Activated naive CD4-positive, alpha-beta T cell treated with Interleukin-2 at 50 U/mL for 16 hours (primary cell): ENCODE measurements at regions not wholly inside any gene's neighbourhood (a gene's known extent, or its start where the extent isn't known, plus 50 kb on each side); places are given as distances from the start of the nearest gene placed in this dataset.
"Not testable (repeated sequence)": the region's sequence is repeated elsewhere in the genome, so short reads cannot be mapped to it uniquely, and the experiment has no call there.

Experiments used
- DNase-seq: peaks from one replicate; pipeline ENCODE4 v3.0.0-alpha.2; 2020

DNA sequence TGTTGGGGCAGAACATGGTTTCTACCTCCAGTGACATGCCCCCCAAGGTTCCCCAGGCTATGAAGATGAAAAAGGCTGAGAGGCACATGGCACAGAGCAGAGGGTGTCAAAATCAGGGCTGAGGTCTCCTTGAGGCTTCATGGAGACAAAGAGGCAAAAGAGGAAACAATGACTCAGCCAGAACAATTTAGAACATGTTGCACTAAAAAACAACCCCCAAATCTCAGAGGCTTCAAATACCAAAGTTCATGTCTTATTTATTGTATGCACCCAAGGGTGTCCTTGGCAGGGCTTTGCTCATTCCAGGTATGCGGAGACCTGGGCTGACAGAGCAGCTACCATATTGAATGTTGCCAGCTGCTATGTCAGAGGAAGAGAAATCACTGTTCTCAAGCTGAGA lies 964.1 kb downstream of the GRID1 start:
- no peak for DNase-seq

DNA sequence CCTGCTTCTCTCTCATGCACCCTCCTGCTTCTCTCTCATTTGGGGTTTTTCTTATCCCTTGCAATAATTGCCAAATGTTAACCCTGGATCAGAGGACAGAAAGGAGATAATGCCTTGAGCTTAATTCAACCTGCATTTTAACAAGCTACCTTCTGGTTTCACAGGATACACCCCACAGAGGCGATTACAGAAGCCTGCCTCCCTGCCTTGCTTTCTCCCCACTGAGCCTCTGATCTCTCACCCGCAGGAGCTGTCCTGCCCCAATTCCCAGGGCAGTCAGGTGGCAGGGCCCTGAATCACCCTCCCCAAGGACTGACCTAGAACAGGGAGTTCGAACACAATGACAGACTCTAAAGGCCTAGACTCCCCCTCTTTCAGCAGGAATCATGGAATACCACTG lies 959.5 kb downstream of the GRID1 start:
- DNase-seq, result no peak

DNA sequence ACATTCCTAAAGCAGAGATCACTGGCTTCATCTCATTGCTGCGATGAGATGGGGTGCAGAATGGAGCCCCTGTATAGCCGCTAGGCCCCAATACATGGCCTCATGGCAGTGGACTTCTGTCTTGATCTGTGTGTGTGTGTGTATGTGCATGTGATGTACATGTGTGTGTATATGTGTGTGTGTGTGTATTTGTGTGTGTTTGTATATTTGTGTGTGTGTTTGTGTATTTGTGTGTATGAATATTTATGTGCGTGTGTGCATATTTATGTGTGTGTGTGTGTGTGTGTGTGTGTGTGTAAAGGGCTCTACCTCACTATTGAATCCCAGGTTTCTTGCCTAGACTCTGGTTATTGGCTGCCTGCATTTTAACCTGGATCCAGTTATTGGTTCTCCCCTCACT lies 958.2 kb downstream of the GRID1 start:
- no peak for DNase-seq

DNA sequence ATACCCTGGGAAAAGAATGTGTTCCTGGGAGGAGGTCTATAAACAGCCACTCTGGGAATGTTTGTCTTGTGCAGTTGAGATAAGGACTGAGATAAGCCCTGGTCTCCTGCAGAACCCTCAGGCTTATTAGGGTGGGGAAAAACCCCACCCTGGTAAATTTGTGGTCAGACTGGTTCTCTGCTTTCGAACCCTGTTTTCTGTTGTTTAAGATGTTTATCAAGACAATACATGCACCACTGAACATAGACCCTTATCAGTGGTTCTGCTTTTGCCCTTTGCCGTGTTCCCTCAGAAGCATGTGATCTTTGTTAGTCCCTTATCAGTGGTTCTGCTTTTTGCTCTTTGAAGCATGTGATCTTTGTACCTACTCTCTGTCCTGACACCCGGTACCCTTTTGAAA lies 956.0 kb downstream of the GRID1 start:
- not testable (repeated sequence) for DNase-seq

DNA sequence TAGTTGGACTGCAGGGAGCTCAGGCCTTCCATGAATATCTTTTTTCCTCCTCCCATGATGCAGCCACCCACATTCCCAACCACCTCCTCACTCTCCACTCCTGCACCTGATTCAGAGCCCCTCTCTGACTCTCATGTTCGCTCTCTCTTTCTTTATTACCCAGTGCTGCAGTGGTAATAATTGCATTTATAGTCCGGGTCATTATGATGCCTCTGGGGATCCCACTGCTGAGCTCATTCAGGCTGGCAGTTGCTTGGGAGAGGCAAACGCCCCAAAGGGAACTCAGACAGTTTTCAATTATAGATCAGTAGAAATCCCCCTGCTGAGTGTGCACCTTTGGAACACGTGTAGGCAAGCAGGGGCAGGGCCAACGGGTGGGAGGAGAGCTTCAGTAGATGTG lies 953.0 kb downstream of the GRID1 start:
- DNase-seq, result no peak

DNA sequence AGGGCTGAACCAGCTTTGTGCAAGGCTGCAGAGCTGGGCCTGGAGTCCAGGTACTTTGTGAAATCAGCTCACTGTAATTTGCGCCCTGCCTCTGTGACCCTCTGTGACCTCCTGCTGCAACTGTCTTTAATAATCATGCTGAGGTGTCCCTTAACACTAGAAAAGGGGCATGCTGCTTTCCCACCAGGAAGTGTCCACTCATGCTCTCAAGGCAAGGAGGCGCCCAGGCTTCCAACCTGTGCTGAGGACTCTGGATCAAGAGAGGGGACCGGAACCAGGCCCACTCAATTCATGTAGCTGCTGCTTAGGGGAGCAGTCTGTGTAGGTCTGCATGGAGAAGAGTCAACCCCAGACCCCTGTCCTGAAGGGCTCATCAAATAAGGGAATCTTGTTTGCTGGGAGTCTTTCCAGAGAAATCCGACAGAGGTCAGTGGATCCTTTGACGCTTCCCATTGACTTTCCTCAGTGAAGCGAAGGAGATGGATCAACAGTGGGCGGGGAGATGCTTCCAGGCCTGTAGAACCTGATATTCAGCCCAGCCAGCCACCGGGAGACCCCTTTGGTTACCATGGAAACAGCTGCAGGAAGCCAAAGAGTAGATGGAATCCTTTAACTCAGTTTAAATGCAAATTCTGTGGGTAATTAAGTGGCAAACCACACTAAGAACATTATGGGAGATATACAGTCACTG lies 945.9 kb downstream of the GRID1 start:
- DNase-seq, result no peak

DNA sequence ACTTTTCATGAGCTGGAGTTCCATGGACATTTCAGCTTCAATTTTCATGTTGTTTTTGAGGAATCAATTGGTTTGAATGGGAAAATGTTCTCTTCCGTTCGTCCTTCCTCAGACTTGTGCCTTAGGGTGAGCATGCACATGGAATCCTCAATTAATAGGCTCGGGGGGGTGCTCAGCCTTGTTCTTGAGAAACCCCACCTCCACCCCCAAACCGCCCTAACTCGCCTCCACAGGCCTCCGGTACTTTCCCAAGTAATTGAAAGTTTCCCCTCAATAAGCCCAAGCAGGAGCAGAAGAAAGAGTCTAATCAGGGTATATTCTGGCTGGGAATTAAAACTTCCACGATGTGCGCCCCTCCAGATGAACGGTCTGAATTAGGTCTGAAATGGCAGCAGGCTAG lies 945.2 kb downstream of the GRID1 start:
- DNase-seq, result no peak

DNA sequence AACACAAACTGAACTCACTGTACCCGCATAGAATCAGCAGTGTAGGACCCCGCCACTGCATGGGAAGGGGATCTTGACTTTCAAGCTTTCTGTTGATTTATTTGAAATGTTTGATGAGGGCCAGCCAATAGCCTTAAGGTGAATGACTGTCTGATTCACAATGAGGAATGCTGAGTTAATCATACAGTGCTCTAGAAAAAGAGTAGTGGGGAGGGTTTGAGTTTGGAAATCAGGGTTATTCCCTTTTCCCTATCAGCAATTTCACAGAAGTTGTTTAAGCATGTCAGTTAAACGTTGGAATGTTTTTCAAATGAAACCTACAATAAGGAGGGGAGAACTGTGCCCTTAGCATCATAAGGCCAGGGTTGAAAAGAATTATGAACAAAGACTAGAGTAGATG lies 937.5 kb downstream of the GRID1 start:
- no peak for DNase-seq

DNA sequence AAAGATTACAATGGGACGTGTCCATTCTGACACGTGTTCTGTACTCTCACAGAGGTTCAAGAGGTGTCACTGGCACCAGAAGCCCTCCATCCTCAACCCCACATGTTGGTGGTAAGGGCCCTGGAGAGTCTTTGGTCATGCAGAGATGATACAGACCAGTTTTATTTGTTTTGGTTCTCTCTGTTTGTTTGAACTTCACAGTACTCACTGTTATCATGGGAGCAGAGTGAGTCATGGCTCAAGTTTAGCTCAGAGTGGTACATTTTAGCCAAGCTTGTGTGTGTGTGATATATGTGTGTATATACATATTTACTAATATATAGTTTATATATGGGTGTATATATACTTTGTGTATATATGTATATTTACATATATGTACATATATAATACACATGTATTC lies 935.6 kb downstream of the GRID1 start:
- DNase-seq, result no peak

DNA sequence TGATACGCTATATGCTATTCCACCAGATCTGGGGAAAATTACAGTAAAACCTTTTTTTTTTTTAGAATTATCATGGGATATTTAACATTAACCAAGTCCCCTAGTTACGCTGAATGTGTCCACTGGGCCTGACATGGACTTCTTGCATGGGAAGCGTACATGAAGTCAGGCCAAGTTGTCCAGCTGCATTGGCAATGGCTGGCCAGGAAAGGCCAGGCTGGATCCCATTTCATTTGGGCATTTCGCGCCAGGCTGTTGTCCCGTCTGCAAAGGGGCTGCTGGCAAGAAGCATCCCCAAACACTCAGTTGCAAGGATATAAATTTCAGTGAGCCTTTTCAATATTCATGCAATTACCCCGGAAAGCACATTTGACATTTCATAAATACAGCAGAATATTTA lies 933.3 kb downstream of the GRID1 start:
- no peak for DNase-seq

DNA sequence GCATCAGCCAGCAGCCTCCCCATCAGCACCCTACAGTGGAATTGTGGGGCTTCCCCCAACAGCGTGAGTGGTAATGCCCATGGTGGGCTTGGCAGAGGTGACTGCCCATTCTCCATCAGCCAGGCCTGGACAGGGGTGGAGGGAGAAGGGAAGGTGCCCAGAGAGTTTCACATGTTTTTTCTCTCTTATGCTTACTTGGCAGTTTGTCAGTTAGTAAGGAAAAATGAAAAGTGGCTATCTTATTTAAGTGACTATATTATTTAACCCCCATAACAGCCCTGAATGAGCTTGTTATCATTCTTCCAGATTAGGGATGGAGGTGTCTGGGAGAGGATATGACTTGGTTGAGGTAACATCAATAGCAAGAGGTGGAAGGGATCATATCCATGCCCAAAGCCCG lies 921.7 kb downstream of the GRID1 start:
- no peak for DNase-seq

DNA sequence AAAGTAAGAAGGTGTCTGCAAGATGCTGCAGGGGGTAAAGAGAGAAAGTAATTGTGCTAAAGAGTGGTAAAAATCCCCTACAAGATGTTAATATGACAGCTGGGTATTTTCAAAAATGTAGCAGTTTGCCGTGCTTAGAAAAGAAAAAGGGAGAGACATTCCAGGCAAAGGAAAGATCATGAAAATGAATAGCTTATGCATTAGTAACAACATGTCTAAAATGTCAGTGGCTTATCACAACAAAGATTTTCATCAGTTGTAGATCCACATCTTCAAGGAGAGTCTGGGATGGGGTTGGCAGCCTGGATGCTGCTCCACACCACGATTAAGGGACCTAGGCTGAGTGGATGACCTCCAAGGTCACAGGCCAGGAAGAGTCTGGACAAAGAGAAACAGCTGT lies 920.9 kb downstream of the GRID1 start:
- DNase-seq, result no peak

DNA sequence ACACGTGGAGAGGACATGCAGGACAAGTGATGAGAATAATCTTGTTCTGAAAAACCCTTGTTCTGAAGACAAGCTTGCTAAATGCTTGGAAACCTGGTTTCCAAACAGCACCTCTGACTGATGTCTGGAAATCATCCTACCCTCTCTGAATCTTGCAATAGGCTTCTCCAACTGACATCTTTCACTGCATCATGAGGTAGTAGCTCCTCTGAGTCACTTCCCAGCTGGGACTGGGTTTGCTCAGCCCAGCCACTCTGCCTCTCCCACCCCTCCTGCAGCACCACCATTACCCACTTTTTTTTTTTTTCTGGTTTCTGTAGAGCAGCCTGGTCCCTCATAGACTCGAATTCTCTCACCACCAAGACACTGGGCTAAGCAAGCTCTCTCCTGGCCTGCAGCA lies 919.8 kb downstream of the GRID1 start:
- no peak for DNase-seq

DNA sequence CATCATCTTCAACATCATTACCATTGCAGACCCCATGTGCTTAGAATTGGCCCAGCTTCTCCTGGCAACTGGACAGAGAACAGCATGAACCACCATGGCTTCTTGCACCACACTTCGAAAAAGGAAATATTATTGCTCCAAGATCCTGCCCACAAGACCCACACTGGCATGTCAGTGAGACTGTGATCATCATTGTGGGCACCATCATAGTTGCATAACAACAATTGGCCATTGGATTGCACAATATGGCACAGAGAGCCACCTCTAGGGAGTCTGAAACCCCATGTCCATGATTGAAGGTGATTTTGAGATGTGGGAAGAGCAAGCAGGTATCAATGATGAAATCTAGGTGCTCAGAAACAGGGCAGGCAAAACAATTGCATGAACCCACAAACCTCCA lies 918.9 kb downstream of the GRID1 start:
- no peak for DNase-seq

DNA sequence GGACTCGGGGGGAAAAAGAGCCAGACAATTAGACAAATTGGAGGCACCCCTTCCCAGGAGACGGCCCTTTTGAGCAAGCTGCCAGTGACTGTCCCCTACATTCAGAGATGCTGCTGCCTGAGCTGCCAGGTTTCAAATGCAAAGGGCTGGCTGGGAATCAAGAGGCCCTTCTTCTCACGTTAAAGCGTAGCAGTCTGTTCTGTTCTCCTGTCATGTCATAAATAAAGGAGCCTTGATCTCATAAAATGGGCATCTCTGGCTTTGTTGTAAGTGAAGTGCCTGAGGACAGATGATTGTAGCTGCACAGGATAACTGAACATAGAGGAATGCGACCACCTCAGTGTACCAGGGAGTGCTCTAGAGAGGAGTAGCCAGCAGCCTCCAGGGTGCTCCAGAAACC lies 917.9 kb downstream of the GRID1 start:
- no peak for DNase-seq

DNA sequence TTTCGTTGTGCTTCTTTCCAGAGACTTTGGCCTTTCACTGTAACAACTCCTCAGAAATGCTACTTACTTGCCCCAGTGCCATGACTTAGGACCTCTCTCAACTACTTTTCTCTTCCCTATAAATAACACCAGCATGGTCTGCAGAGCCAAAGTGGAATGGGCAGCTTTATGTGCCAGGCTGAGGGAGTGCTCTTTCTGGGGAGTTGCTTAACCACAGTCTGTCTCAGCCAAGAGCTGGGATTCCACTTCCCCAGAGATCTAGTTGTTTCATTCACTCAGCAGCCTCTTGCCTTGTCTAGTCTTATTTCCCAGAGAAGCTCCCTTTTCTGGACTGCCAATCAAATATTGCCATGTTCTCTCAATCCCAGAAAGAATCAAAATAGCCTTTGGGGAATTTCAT lies 912.2 kb downstream of the GRID1 start:
- no peak for DNase-seq

DNA sequence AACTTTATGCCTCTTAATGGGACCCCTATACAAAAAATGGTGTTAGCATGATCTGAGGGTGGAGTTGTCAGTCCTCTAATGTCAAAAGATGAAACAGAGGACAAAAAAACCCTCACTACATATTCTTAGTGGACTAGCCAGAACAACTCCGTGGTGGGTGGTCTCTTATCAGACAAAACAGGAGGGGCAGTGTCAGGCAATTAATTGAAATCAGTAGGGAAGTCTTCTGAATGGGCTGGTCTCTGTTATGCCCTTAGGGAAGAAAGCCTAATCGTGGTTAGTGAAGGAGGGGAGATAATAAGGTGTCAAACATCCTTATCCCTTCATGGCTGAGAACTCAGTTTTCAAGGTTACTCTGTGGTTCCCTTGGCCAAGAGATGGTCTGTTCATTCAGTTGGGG lies 909.4 kb downstream of the GRID1 start:
- DNase-seq, result no peak

DNA sequence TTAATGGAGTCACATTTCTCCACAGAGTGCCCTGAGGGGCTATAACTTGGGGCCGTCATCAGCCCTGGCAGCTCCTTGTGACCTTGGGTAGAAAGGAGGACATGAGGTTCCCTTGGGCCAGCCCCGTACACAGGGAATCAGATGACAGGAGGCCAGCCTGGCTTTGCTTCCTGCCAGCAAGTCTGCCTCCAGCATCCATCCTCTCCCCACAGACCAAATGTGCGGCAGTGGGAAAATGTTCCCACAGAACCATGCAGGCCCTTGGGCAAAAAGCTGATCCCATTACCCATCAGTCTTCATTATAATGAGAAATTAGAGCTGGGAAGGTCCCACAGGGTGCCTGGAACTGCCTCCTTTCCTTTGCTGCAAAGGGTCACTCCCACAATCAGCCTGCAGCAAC lies 908.3 kb downstream of the GRID1 start:
- no peak for DNase-seq

DNA sequence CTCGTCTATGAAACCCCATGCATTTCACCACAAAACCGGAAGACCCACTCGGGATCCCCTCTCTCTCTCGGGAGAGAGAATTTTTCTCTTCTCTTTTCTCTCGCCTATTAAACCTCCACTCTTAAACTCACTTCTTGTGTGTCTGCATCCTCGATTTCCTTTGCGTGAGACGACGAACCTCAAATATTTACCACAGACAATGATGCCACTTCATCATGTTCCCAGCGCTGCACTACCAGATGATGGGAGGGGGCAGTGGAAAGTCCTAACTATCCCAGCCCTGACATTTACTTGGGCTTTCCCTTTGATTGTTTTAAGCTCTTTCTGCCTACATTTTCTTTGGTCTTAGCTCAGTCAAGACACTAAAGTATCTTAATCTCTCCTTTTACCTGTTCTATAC lies 906.7 kb downstream of the GRID1 start:
- no peak for DNase-seq

DNA sequence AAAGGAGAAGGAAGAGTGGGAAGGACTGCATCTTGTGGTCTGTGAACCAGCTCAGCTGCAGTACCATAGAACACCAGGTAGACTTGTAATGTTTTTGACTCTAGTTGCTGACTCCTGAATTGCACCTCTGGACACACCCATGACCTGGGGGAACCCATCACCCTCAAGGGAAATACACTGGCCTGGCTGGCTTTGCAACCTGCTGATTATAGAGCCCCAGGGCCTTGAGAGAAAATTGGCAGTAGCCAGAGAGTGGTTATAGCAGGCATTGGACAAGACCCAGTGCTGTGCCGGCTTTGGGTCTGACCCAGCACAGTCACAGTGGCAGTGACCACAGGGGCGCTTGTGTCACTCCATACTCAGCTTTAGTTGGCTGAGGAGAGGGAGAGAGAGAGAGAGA lies 902.3 kb downstream of the GRID1 start:
- no peak for DNase-seq

DNA sequence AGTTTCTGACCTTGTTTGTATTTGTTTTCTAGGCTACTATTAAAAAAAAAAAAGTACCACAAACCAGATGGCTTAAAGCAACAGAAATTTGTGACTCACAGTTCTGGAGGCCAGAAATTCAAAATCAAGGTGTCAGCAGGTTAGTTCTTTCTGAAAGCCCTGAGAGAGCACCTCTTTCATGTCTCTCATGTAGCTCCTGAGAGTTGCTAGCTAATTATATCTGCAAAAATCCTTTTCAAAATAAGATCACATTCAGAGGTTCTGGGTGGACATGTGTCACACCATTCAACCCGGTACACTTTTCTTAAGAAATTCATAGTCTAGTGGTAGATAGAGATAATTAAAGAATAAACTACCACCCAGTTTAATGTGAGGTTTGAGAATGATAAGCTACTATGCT lies 888.6 kb downstream of the GRID1 start:
- no peak for DNase-seq

DNA sequence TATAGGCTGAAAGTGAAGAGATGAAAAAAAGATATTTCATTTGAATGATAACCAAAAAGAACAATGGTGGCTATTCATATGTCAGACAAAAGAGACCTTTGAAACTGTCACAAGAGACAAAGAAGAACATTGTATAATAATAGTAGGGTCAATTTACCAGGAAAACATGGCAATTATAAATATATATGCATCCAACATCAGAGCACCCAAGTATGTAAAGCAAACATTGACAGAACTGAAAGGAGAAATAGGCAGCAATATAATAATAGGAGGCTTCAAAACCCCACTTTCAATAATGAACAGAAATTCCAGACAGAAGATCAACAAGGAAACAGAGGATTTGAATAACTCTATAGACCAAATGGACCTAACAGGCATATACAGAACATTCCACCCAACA lies 876.2 kb downstream of the GRID1 start:
- DNase-seq, result no peak

DNA sequence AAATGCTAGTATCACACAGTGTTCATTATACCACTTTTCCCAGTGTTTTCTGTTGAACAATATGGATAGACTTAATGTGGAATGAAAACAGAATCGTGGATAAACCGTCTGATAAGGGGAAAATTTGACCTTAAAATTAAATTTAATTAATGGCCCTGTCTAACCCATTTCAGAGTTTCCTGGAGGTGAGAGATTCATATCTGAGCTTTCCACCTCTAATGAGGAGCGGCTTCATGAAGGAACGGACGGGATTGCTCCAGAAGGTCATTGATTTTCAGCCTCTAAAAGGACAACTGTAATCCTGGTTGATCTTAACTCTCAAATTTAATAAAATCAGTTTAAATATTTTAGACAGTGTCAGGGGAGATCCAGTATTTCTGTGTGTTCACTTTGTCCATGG lies 874.9 kb downstream of the GRID1 start:
- no peak for DNase-seq

DNA sequence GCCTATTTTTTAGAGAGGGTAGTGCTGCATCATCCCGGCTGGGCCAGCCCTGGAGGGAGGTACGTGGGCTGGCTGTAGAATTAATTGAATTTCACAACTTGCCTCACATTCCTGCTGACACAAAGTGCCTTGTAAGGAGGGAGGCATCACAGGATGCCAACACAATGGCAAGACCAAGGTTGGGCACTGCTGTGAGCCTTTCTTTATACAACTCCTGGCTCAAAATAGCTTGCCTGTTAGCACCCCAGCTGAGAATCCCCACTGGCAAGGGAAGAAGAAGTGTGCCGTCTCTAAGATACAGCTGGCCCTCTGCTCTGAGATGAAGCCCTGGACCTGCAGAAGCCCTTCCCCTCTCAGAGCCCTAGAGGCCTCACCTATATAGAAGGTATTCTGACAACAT lies 873.9 kb downstream of the GRID1 start:
- DNase-seq, result no peak

DNA sequence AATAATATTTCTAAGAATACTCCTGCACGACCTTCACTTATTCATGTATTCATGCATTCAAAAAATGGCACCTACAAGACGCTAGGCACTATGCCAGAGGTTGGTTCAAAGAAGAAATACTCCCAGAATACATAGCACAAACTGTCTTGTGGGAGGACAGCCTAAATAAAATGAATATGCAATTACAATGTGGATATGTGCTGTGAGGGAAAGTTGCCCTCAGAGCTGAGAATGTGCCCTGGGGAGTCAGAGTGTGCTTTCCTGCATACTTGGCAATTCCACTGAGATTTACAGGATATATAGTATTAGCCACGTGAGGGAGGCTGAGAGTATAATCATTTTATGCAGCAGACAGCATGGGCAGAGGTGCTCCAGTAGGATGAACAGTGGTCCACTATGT lies 872.9 kb downstream of the GRID1 start:
- no peak for DNase-seq

DNA sequence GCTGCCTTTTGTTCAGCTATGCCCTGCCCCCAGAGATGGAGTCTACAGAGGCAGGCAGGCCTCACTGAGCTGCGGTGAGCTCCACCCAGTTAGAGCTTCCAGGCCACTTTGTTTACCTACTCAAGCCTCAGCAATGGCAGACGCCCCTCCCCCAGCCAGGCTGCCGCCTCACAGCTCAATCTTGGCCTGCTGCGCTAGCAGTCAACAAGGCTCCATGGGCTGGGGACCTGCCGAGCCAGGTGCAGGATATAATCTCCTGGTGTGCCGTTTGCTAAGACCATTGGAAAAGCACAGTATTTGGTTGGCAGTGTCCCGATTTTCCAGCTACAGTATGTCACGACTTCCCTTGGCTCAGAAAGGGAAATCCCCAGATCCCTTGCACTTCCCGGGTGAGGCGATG lies 862.0 kb downstream of the GRID1 start:
- DNase-seq, result not testable (repeated sequence)
